Neural cell (in vitro differentiated cells): ENCODE measurements at regions not wholly inside any gene's neighbourhood (a gene's known extent, or its start where the extent isn't known, plus 50 kb on each side); places are given as distances from the start of the nearest gene placed in this dataset.
"Not testable (repeated sequence)": the region's sequence is repeated elsewhere in the genome, so short reads cannot be mapped to it uniquely, and the experiment has no call there.

Experiments
- CTCF ChIP-seq: fragments of 450-650 bp; IDR thresholded peaks from 2 replicates; pipeline ENCODE4 v1.5.1; 2014; ENCODE audit warnings: antibody characterized with exemption, mild to moderate bottlenecking, moderate library complexity; ENCODE audit not compliant: poor library complexity, severe bottlenecking
- EP300 ChIP-seq: fragments of 450-650 bp; conservative IDR thresholded peaks from 2 replicates; pipeline ENCODE4 v1.6.1; 2014; ENCODE audit warnings: antibody characterized with exemption, mild to moderate bottlenecking, moderate library complexity; ENCODE audit not compliant: poor library complexity, severe bottlenecking
- EZH2 ChIP-seq: fragments of 200-600, 300-800 bp; shearing (Covaris generic), sonication (generic); IDR thresholded peaks from 2 replicates; pipeline ENCODE4 v1.6.1; 2014; ENCODE audit warnings: antibody characterized with exemption, low read length, borderline replicate concordance, mild to moderate bottlenecking; ENCODE audit not compliant: insufficient read depth, poor library complexity, severe bottlenecking
- MXI1 ChIP-seq: fragments of 450-650 bp; conservative IDR thresholded peaks from 2 replicates; pipeline ENCODE4 v1.6.1; 2014; ENCODE audit warnings: antibody characterized with exemption, mild to moderate bottlenecking; ENCODE audit not compliant: poor library complexity, severe bottlenecking
- POLR2AphosphoS5 ChIP-seq: IDR thresholded peaks from 2 replicates; pipeline ENCODE4 v1.6.1; 2012
- SMC3 ChIP-seq: fragments of 450-650 bp; conservative IDR thresholded peaks from 2 replicates; pipeline ENCODE4 v1.6.1; 2014; ENCODE audit warnings: antibody characterized with exemption, mild to moderate bottlenecking, moderate library complexity; ENCODE audit not compliant: poor library complexity
- TAF1 ChIP-seq: IDR thresholded peaks from 2 replicates; pipeline ENCODE4 v1.6.1; 2012; ENCODE audit warnings: low read depth

- not testable (repeated sequence) for TF ChIP-seq CTCF, EP300, POLR2AphosphoS5, EZH2, MXI1, SMC3, TAF1
Measured at GRCh38 chr7:28333548-28333947, 78.8 kb upstream of the CREB5 start.
